ENCODE measurements at regions not wholly inside any gene's neighbourhood (a gene's known extent, or its start where the extent isn't known, plus 50 kb on each side); places are given as distances from the start of the nearest gene placed in this dataset.
"Not testable (repeated sequence)": the region's sequence is repeated elsewhere in the genome, so short reads cannot be mapped to it uniquely, and the experiment has no call there.

DNA sequence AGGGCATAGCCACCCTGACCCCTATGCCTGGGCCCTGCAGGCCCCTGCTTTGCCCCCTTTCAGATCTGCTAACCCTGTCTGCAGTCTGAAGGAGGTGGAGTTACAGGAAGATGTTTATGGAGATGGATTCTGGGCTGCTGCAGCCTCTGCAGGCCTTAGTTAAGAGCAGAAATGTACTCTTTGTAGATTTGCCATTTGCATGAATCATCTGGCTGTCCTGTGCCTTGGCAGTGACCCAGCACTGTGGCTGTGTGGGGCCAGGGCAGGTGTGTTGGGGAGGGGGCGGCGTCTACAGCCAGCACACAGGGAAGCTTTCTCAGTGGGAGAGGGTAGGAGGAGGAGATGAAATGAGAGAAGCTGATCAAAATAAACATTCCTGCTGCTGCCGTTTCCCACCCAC is 867.3 kb downstream of the PLA2G4A start:
- TF ChIP-seq, protein P1, sequence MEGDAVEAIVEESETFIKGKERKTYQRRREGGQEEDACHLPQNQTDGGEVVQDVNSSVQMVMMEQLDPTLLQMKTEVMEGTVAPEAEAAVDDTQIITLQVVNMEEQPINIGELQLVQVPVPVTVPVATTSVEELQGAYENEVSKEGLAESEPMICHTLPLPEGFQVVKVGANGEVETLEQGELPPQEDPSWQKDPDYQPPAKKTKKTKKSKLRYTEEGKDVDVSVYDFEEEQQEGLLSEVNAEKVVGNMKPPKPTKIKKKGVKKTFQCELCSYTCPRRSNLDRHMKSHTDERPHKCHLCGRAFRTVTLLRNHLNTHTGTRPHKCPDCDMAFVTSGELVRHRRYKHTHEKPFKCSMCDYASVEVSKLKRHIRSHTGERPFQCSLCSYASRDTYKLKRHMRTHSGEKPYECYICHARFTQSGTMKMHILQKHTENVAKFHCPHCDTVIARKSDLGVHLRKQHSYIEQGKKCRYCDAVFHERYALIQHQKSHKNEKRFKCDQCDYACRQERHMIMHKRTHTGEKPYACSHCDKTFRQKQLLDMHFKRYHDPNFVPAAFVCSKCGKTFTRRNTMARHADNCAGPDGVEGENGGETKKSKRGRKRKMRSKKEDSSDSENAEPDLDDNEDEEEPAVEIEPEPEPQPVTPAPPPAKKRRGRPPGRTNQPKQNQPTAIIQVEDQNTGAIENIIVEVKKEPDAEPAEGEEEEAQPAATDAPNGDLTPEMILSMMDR (IDR thresholded peaks at IDR 0.05): no peak
- no peak for DNase-seq (ENCODE audit: low spot score)
- no peak for ATAC-seq (ENCODE audit: low FRiP score)

DNA sequence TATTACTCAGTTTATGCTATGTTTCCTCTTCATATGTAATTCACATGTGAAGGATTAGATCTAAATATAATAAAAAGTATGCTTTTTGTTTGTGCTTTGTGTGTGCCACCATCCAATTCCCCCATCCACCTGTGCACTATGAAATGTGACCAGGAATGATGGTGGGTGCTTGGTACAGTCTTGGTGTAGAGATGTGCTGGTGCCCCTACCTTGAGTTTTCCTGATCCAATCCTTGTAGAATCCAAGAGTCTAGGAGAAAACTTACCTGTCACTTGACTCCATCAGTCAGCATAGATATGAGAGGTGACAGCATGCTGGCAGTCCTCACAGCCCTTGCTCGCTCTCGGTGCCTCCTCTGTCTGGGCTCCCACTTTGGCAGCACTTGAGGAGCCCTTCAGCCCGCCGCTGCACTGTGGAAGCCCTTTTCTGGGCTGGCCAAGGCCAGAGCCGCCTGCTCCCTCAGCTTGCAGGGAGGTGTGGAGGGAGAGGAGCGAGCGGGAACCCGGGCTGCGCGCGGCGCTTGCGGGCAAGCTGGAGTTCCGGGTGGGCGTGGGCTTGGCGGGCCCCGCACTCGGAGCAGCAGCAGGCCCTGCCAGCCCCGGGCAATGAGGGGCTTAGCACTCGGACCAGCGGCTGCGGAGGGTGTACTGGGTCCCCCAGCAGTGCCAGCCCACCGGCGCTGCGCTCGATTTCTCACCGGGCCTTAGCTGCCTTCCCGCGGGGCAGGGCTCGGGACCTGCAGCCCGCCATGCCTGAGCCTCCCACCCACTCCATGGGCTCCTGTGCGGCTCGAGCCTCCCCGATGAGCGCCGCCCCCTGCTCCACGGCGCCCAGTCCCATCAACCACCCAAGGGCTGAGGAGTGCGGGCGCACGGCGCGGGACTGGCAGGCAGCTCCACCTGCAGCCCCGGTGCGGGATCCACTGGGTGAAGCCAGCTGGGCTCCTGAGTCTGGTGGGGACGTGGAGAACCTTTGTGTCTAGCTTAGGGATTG is 874.7 kb downstream of the PLA2G4A start:
- not testable (repeated sequence) for DNase-seq (ENCODE audit: low spot score); ATAC-seq (ENCODE audit: low FRiP score)

DNA sequence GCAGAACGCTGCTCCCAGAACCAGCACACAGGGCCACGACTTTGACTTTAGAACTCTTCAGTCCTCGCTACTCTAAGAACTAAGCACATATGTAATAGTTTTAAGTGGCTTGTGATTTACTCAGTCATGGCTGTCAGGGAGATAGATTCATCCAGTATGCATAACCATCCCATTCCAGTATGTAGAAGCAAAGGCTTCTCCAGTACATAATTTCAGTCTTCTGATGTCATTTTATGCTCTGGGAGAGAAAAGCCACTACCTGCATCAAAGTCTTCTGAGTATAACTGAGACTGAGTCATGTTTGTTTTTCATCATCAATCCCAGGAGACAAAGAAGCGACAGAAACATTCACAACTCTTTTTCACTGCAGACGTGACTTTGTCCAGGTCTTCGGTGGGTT is 885.7 kb downstream of the PLA2G4A start:
- ATAC-seq (ENCODE audit: low FRiP score) (no peak), DNase-seq (ENCODE audit: low spot score) (no peak)
- TF ChIP-seq, protein P1 (IDR thresholded peaks at IDR 0.05): no peak

DNA sequence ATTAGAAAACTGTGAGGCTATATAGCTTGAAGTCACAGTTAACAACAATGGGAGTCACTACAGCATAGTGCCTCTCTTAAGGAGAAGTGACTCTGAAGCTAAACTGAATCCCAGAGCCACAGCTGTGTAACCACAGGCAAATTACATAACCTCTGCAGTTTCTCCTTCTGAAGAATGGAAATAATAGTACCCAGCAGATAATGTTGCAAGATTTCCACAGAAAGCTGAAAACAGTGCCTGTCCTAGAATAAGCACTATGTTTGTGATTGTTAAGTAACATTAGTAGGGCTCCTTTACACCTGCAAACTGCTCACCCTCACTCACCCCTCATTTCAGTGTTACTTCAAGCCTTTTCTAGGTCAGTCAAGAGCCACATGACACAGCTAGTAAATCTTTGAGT is 886.7 kb downstream of the PLA2G4A start:
- ATAC-seq (ENCODE audit: low FRiP score) (no peak), DNase-seq (ENCODE audit: low spot score) (no peak)
- TF ChIP-seq, protein P1 (IDR thresholded peaks at IDR 0.05): no peak

DNA sequence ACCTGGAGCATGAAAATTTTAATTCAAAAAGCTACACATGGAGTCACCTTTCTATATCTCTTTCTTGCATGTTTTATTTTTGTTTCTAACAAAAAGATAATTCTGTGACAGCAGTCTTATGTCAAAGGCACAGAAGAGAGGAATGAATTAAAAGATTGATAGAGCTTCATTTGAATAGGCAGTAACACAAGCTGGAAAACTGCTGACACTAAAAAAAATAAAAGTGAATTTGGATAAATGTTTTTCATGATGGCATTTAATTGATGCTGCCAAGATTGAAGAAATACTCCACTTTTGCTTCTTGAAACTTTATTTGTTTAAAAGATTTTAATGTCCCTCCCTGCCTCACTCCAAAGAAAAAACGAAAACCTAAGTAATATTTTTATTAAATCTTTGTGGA is 887.4 kb downstream of the PLA2G4A start:
- ATAC-seq (ENCODE audit: low FRiP score): no peak
- TF ChIP-seq, protein P1 (IDR thresholded peaks at IDR 0.05): no peak
- DNase-seq (ENCODE audit: low spot score): no peak

DNA sequence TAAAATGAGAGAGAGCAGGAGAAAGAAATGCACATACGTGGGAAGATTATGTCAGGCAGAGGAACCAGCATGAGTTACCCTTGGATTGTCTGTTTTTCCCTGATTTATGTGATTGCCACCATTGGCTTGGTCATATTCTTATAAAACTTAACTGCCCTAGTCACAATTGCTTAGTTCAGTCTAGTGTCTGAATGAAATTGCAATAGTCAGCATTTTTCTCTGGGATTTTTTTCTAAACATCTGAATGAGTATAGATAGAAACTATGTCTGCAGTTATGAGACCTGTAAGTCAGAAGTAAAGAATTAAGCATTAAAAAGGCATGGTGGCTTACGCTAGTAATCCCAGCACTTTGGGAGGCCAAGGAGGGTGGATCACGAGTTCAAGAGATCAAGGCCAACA is 889.8 kb downstream of the PLA2G4A start:
- TF ChIP-seq, protein P1 (IDR thresholded peaks at IDR 0.05): no peak
- ATAC-seq (ENCODE audit: low FRiP score) (no peak), DNase-seq (ENCODE audit: low spot score) (no peak)

DNA sequence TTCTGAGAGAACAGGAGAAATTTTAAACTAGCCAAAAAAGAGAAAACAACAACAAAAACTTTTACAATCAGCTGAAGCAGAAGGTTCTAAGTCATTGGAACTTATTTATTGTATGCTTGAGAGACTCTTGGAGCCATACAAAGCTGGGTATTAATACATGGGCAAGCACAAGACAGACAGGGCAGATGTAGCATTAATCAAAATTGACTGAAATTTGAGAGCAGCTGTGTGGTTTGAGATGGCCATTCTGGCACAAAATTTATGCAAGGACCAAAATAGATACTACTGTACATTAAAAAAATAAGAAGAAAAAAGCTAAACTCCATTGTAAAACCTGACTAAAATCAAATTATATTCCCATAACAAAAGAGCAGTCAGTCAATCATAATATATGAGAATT is 892.5 kb downstream of the PLA2G4A start:
- TF ChIP-seq, protein P1 (IDR thresholded peaks at IDR 0.05): no peak
- ATAC-seq (ENCODE audit: low FRiP score) (no peak), DNase-seq (ENCODE audit: low spot score) (no peak)

Data from omental fat pad (tissue), 3 donors.